Esophagus squamous epithelium (tissue), 4 donors: ENCODE measurements at regions not wholly inside any gene's neighbourhood (a gene's known extent, or its start where the extent isn't known, plus 50 kb on each side); places are given as distances from the start of the nearest gene placed in this dataset.

Source experiments
- CTCF ChIP-seq, 6 experiments: fragments of 450-650 bp in 4 of 6; fragments of 200-600 bp in 2 of 6; sonication (generic) in 2 of 6; IDR thresholded peaks; one replicate each; pipeline ENCODE4 v1.5.1; 2016 to 2019; ENCODE audit warnings: antibody characterized with exemption in 6 of 6, mild to moderate bottlenecking in 4 of 6, moderate library complexity in 4 of 6
- POLR2A ChIP-seq, 4 donors: fragments of 450-650 bp; IDR thresholded peaks; one replicate each; pipeline ENCODE4 v1.6.1; 2017; ENCODE audit warnings: antibody characterized with exemption in 4 of 4, mild to moderate bottlenecking in 4 of 4, moderate library complexity in 3 of 4

GRCh38 chr3:110389005-110389404, 682.6 kb upstream of the NECTIN3 start:
- TF ChIP-seq CTCF (IDR thresholded peaks at IDR 0.05) (no peak), POLR2A (IDR thresholded peaks at IDR 0.05) (no peak)
